Choroid plexus epithelial cell (primary cell): ENCODE measurements at regions not wholly inside any gene's neighbourhood (a gene's known extent, or its start where the extent isn't known, plus 50 kb on each side); places are given as distances from the start of the nearest gene placed in this dataset.

Source experiments
- DNase-seq: peaks from one replicate; pipeline ENCODE4 v3.0.0-alpha.2; 2010; ENCODE audit warnings: low read depth
- H3K4me3 ChIP-seq: 2 replicates; pipeline ENCODE4 v1.5.1; 2011; ENCODE audit warnings: low read depth, mild to moderate bottlenecking, control low read depth, low read length, moderate library complexity
- TF ChIP-seq, protein P1 (sequence below): conservative IDR thresholded peaks from 2 replicates; pipeline ENCODE4 v1.5.1; 2011; ENCODE audit warnings: low read depth, mild to moderate bottlenecking, control low read depth, inconsistent platforms, low read length, moderate library complexity

DNA sequence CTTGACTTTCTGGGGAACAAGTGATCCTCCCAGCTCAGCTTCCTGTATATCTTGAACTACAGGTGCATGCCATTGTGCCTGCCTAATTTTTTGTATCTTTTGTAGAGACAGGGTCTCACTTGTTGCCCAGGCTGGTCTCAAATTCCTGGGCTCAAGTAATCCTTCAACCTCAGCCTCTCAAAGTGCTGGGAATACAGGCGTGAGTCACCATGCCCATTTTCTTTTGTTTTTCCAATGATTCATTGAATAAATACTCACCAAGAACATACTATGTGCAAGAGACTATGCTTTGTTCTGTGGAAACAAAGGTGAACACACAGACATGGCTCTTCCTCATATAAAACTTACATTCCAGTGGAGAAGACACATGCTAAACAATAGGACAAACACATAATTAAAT, 407.8 kb upstream of the DAB1 start:
- no peak overlapping the region for H3K4me3 ChIP-seq
- TF ChIP-seq, protein P1, sequence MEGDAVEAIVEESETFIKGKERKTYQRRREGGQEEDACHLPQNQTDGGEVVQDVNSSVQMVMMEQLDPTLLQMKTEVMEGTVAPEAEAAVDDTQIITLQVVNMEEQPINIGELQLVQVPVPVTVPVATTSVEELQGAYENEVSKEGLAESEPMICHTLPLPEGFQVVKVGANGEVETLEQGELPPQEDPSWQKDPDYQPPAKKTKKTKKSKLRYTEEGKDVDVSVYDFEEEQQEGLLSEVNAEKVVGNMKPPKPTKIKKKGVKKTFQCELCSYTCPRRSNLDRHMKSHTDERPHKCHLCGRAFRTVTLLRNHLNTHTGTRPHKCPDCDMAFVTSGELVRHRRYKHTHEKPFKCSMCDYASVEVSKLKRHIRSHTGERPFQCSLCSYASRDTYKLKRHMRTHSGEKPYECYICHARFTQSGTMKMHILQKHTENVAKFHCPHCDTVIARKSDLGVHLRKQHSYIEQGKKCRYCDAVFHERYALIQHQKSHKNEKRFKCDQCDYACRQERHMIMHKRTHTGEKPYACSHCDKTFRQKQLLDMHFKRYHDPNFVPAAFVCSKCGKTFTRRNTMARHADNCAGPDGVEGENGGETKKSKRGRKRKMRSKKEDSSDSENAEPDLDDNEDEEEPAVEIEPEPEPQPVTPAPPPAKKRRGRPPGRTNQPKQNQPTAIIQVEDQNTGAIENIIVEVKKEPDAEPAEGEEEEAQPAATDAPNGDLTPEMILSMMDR = no peak
- peak; percentile 33 for DNase-seq

DNA sequence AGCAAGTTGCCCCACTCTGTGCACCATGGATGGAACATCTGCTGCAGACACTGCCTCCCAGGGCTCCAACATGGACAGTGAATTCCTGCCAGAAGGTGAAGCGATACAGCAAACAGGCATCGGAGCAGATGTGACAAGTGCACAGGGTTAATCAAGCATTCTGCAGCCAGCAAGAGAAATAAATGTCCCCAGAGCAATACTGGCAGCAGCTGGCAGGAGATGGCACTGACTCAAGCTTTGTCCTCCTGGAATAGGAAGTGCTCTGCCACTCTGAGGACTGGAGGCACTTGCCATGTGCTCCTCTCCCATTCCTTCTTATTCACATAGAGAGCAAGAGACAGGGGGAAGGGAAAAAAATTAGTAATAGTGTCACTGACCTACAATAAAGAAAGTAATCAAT, 402.7 kb upstream of the DAB1 start:
- no peak overlapping the region for H3K4me3 ChIP-seq
- TF ChIP-seq, protein P1 = no peak
- DNase-seq = no peak

DNA sequence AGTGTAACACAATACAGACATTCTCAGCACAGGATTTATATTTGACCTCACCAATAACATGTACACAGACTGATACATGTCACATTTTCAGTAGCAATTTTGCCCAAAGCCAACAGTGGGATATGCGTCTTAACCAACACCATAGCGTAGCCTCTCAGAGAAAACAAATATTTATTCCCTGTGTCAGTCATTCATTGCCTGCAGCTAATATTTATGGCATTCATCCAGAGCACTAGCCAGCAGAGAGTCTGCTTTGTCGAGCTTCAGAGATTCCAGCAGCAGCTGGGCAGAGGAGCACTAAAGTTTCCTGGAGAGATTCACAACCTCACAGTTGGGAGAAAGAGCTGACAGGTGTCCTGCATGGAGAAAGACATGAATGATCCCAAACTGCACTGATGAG, 400.7 kb upstream of the DAB1 start:
- no peak overlapping the region for H3K4me3 ChIP-seq
- DNase-seq = no peak
- TF ChIP-seq, protein P1 = no peak

DNA sequence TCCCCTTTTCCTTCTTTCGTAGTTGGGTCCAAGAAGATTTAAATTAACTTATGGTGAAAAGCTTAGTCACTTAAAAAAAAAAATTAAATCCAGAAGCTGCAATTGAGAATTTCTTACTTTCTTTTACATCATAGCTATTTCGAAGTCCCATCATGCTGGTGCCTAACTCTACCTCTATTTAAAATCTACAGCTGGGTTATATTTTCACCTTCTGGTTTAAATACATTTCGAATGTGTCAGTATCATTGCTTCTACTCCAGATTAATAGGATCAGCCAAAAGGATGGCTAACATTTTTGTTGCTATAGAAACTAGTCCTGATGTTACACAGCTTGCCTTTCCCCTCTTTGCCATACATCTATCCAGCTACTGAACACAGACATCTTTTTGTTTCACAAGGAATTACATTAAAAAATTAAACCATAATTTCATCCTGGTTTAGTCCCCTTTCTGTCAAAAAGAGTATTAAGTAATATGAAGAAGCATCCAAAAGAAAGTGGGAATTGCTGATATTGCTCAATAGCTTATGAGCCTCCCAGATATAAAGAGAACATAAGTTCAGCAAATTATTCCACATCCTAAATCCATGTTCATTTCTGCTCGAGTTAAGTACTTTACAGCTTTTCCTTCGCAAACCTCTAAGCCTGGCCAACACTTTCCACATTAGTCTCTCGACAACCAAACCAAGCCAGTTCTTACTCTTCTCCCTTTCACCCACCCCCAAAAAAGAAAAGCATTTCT, 396.7 kb upstream of the DAB1 start:
- no peak overlapping the region for H3K4me3 ChIP-seq
- DNase-seq = no peak
- TF ChIP-seq, protein P1 = no peak

DNA sequence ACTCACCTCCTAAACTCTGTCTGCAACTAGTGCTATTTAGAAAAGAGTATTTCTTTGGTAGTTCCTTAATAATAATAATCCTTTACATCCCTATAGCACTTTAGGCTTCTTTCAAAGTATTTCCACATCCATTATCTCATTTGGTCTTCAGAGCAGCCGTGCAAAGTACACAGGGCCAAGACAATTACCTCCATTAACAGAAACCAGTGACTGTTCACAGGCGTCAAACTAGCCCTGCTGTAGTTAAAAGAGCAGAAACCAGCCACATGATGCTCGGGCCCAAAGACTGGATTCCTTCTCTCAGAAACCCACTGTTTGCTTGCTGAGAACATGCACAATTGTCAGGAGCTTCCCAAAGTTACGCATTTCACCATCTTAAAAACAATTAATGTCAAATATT, 396.0 kb upstream of the DAB1 start:
- DNase-seq = no peak
- H3K4me3 ChIP-seq = no peak overlapping the region
- TF ChIP-seq, protein P1 = no peak

DNA sequence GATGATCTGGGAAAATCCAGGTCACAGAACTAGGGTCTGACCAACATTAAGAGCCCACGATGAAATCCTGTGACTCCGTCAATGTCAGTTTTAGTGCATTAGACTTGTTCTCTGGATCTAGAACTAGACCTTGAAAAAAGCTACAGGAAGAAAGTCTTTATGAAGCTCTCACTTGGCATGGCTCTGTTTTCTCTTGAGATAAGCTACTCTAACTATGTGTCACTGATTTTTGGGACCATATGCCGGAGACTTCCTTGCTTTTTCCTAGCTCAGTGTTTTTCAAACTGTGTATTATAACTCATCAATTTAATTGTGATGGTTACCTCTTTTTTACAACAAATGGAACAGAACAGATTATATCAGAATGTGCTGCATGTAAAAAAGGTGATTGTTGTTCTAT, 379.7 kb upstream of the DAB1 start:
- TF ChIP-seq, protein P1 = no peak
- no peak overlapping the region for H3K4me3 ChIP-seq
- no peak for DNase-seq

DNA sequence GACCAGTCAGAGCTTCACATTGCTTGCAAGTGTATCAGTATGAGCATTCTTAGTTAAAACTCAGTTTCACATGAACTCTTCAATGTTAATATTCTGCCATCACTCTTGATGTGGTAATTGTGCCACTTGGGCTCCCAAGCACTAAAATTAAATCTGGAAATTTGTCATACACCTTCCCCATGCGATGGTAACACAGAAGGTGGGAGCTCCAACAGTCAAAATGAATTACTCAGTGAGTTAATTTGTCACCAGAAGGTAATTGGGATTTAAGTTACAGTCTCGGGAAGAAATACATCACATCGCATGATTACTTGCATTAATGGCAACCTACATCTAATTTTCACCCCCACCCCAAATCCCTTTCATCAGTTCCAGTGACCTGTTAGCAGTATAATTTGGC, 376.5 kb upstream of the DAB1 start:
- no peak overlapping the region for H3K4me3 ChIP-seq
- DNase-seq = no peak
- TF ChIP-seq, protein P1 = no peak
